ENCODE measurements at regions not wholly inside any gene's neighbourhood (a gene's known extent, or its start where the extent isn't known, plus 50 kb on each side); places are given as distances from the start of the nearest gene placed in this dataset.
"Not testable (repeated sequence)": the region's sequence is repeated elsewhere in the genome, so short reads cannot be mapped to it uniquely, and the experiment has no call there.

GRCh38 chr5:135743705-135744411 lies 90.6 kb upstream of the SLC25A48 start:
- Histone ChIP-seq H3F3A (ENCODE audit: insufficient read depth, low read length) (no peaks in the 10 kb centered on the region), H3K79me2 (ENCODE audit: insufficient read depth, low read length) (no peaks in the 10 kb centered on the region), H3K9me2 (ENCODE audit: low read depth, low read length) (no peaks in the 10 kb centered on the region), H2AFZ (ENCODE audit: low read length) (no peak overlapping the region), H3K27me3 (ENCODE audit: insufficient read depth, low read length) (no peaks in the 10 kb centered on the region), H3K4me3 (ENCODE audit: low read depth, low read length, poor library complexity, severe bottlenecking) (no peak overlapping the region), H3K27ac (ENCODE audit: low read depth, low read length, poor library complexity, severe bottlenecking) (no peak overlapping the region), H4K20me1 (ENCODE audit: insufficient read depth, low read length) (no peaks in the 10 kb centered on the region), H3K9me3 (ENCODE audit: low read length) (no peaks in the 10 kb centered on the region), H3K4me1 (ENCODE audit: insufficient read depth, low read length, severe bottlenecking) (no peaks in the 10 kb centered on the region), H3K36me3 (ENCODE audit: insufficient read depth, low read length) (no peaks in the 10 kb centered on the region), H3K4me2 (ENCODE audit: low read length) (no peak overlapping the region), H3K9ac (ENCODE audit: low read length) (no peak overlapping the region)
- TF ChIP-seq CTCF (IDR thresholded peaks at IDR 0.05; ENCODE audit: low read length) = no peak
- no peak for TF ChIP-seq EZH2 (IDR thresholded peaks at IDR 0.05; ENCODE audit: borderline replicate concordance, low read length)

- no peaks in the 10 kb centered on the region for H3K27me3 ChIP-seq (ENCODE audit: insufficient read depth, low read length)
- no peaks in the 10 kb centered on the region for H3K79me2 ChIP-seq (ENCODE audit: insufficient read depth, low read length)
- H3K4me3 ChIP-seq (ENCODE audit: low read depth, low read length, poor library complexity, severe bottlenecking) = no peak overlapping the region
- no peaks in the 10 kb centered on the region for H3K9me2 ChIP-seq (ENCODE audit: low read depth, low read length)
- no peaks in the 10 kb centered on the region for H4K20me1 ChIP-seq (ENCODE audit: insufficient read depth, low read length)
- H3K4me2 ChIP-seq (ENCODE audit: low read length) = no peak overlapping the region
- TF ChIP-seq CTCF (IDR thresholded peaks at IDR 0.05; ENCODE audit: low read length) (no peak), EZH2 (IDR thresholded peaks at IDR 0.05; ENCODE audit: borderline replicate concordance, low read length) (no peak)
- H3K4me1 ChIP-seq (ENCODE audit: insufficient read depth, low read length, severe bottlenecking) = no peaks in the 10 kb centered on the region
- no peak overlapping the region for H2AFZ ChIP-seq (ENCODE audit: low read length)
- no peaks in the 10 kb centered on the region for H3K36me3 ChIP-seq (ENCODE audit: insufficient read depth, low read length)
- no peak overlapping the region for H3K27ac ChIP-seq (ENCODE audit: low read depth, low read length, poor library complexity, severe bottlenecking)
- no peaks in the 10 kb centered on the region for H3K9me3 ChIP-seq (ENCODE audit: low read length)
- no peak overlapping the region for H3K9ac ChIP-seq (ENCODE audit: low read length)
- no peaks in the 10 kb centered on the region for H3F3A ChIP-seq (ENCODE audit: insufficient read depth, low read length)
Observed at GRCh38 chr5:135743181-135743580, 91.3 kb upstream of the SLC25A48 start.

- not testable (repeated sequence) for H3K27me3 ChIP-seq (ENCODE audit: insufficient read depth, low read length); H3K9me2 ChIP-seq (ENCODE audit: low read depth, low read length); H3F3A ChIP-seq (ENCODE audit: insufficient read depth, low read length); H3K4me3 ChIP-seq (ENCODE audit: low read depth, low read length, poor library complexity, severe bottlenecking); H3K4me2 ChIP-seq (ENCODE audit: low read length); H3K79me2 ChIP-seq (ENCODE audit: insufficient read depth, low read length); H3K9me3 ChIP-seq (ENCODE audit: low read length); H4K20me1 ChIP-seq (ENCODE audit: insufficient read depth, low read length); H3K9ac ChIP-seq (ENCODE audit: low read length); H3K27ac ChIP-seq (ENCODE audit: low read depth, low read length, poor library complexity, severe bottlenecking); H3K36me3 ChIP-seq (ENCODE audit: insufficient read depth, low read length); H2AFZ ChIP-seq (ENCODE audit: low read length); H3K4me1 ChIP-seq (ENCODE audit: insufficient read depth, low read length, severe bottlenecking)
Observed at GRCh38 chr5:135742240-135742639, 92.2 kb upstream of the SLC25A48 start.

GRCh38 chr5:135741040-135741439 lies 93.4 kb upstream of the SLC25A48 start:
- no peak overlapping the region for H3K27ac ChIP-seq (ENCODE audit: low read depth, low read length, poor library complexity, severe bottlenecking)
- no peaks in the 10 kb centered on the region for H3F3A ChIP-seq (ENCODE audit: insufficient read depth, low read length)
- no peaks in the 10 kb centered on the region for H4K20me1 ChIP-seq (ENCODE audit: insufficient read depth, low read length)
- H3K27me3 ChIP-seq (ENCODE audit: insufficient read depth, low read length) = no peaks in the 10 kb centered on the region
- no peaks in the 10 kb centered on the region for H3K4me1 ChIP-seq (ENCODE audit: insufficient read depth, low read length, severe bottlenecking)
- no peak overlapping the region for H2AFZ ChIP-seq (ENCODE audit: low read length)
- no peak for TF ChIP-seq CTCF (IDR thresholded peaks at IDR 0.05; ENCODE audit: low read length)
- no peak for TF ChIP-seq EZH2 (IDR thresholded peaks at IDR 0.05; ENCODE audit: borderline replicate concordance, low read length)
- H3K9me3 ChIP-seq (ENCODE audit: low read length) = no peaks in the 10 kb centered on the region
- H3K4me2 ChIP-seq (ENCODE audit: low read length) = no peak overlapping the region
- H3K36me3 ChIP-seq (ENCODE audit: insufficient read depth, low read length) = no peaks in the 10 kb centered on the region
- no peaks in the 10 kb centered on the region for H3K79me2 ChIP-seq (ENCODE audit: insufficient read depth, low read length)
- no peak overlapping the region for H3K9ac ChIP-seq (ENCODE audit: low read length)
- no peaks in the 10 kb centered on the region for H3K9me2 ChIP-seq (ENCODE audit: low read depth, low read length)
- H3K4me3 ChIP-seq (ENCODE audit: low read depth, low read length, poor library complexity, severe bottlenecking) = no peak overlapping the region
